ENCODE measurements at regions not wholly inside any gene's neighbourhood (a gene's known extent, or its start where the extent isn't known, plus 50 kb on each side); places are given as distances from the start of the nearest gene placed in this dataset.

- TF ChIP-seq, protein P1, sequence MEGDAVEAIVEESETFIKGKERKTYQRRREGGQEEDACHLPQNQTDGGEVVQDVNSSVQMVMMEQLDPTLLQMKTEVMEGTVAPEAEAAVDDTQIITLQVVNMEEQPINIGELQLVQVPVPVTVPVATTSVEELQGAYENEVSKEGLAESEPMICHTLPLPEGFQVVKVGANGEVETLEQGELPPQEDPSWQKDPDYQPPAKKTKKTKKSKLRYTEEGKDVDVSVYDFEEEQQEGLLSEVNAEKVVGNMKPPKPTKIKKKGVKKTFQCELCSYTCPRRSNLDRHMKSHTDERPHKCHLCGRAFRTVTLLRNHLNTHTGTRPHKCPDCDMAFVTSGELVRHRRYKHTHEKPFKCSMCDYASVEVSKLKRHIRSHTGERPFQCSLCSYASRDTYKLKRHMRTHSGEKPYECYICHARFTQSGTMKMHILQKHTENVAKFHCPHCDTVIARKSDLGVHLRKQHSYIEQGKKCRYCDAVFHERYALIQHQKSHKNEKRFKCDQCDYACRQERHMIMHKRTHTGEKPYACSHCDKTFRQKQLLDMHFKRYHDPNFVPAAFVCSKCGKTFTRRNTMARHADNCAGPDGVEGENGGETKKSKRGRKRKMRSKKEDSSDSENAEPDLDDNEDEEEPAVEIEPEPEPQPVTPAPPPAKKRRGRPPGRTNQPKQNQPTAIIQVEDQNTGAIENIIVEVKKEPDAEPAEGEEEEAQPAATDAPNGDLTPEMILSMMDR (IDR thresholded peaks at IDR 0.05; ENCODE audit: low read depth, low read length, poor library complexity, severe bottlenecking), result no peak
- no peak for TF ChIP-seq EZH2phosphoT487 (IDR thresholded peaks at IDR 0.05; ENCODE audit: borderline replicate concordance, low read length)
Measured at GRCh38 chr12:111129149-111129767, 208.9 kb upstream of the MYL2 start.
